Nephron progenitor cell (in vitro differentiated cells): ENCODE measurements at regions not wholly inside any gene's neighbourhood (a gene's known extent, or its start where the extent isn't known, plus 50 kb on each side); places are given as distances from the start of the nearest gene placed in this dataset.

Source experiments
- DNase-seq: peaks from one replicate; pipeline ENCODE4 v3.0.0; 2021
- H3K27ac Mint-ChIP-seq: 2 replicates; pipeline ENCODE4 v1.8.0; 2021; ENCODE audit warnings: mild to moderate bottlenecking, moderate library complexity, mixed read lengths
- H3K27me3 Mint-ChIP-seq: 2 replicates; pipeline ENCODE4 v1.8.0; 2021; ENCODE audit warnings: mild to moderate bottlenecking, low read depth, mixed read lengths; ENCODE audit not compliant: poor library complexity
- H3K36me3 Mint-ChIP-seq: 2 replicates; pipeline ENCODE4 v1.8.0; 2021; ENCODE audit warnings: low read depth, mixed read lengths
- H3K4me1 Mint-ChIP-seq: 2 replicates; pipeline ENCODE4 v1.8.0; 2021; ENCODE audit warnings: mixed read lengths
- H3K4me3 Mint-ChIP-seq: 2 replicates; pipeline ENCODE4 v1.8.0; 2021; ENCODE audit warnings: mild to moderate bottlenecking, moderate library complexity, mixed read lengths
- H3K9me3 Mint-ChIP-seq: 2 replicates; pipeline ENCODE4 v1.8.0; 2021; ENCODE audit warnings: mild to moderate bottlenecking, moderate library complexity, mixed read lengths
- TF ChIP-seq, protein P1 (sequence below): fragments of 200-600 bp; sonication (generic); IDR thresholded peaks from 2 replicates; pipeline ENCODE4 v1.5.0; 2021; ENCODE audit warnings: antibody characterized with exemption

DNA sequence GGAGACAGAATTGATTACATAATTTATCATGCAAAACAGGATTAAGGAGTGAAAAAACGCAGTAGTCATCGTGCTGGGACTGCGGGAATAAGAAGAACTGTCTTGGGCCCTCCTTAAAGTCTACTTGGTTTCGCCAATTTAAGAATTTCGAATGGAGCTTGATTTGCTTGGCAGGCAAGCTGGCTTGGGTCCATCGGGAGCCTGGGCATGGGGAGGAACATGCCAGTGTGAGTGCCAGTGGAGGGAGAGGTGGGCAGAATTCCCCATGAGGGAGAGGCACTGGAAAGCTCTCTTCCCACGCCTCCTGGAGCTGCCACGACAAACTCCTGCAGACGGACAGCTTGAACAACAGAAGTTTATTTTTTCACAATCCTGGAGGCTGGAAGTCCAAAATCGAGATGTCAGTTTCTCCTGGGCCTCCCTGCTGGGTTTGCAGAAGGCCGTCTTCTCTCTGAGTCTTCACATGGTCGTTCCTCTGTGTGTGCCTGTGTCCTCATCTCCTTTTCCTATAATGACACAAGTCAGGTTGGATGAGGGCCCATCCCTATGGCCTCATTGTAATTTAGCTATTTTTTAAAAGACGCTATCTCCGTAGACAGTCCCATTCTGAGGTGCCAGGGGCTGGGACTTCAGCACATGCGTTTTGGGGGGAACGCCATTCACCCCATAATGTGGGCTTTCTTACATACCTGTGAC, 528.7 kb upstream of the DPP6 start:
- Mint-ChIP-seq H3K27ac (no peak overlapping the region), H3K9me3 (peaks cover 88% of the 10 kb centered on the region), H3K4me3 (no peak overlapping the region), H3K36me3 (no peaks in the 10 kb centered on the region), H3K27me3 (no peaks in the 10 kb centered on the region), H3K4me1 (no peaks in the 10 kb centered on the region)
- TF ChIP-seq, protein P1, sequence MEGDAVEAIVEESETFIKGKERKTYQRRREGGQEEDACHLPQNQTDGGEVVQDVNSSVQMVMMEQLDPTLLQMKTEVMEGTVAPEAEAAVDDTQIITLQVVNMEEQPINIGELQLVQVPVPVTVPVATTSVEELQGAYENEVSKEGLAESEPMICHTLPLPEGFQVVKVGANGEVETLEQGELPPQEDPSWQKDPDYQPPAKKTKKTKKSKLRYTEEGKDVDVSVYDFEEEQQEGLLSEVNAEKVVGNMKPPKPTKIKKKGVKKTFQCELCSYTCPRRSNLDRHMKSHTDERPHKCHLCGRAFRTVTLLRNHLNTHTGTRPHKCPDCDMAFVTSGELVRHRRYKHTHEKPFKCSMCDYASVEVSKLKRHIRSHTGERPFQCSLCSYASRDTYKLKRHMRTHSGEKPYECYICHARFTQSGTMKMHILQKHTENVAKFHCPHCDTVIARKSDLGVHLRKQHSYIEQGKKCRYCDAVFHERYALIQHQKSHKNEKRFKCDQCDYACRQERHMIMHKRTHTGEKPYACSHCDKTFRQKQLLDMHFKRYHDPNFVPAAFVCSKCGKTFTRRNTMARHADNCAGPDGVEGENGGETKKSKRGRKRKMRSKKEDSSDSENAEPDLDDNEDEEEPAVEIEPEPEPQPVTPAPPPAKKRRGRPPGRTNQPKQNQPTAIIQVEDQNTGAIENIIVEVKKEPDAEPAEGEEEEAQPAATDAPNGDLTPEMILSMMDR = no peak
- no peak for DNase-seq

DNA sequence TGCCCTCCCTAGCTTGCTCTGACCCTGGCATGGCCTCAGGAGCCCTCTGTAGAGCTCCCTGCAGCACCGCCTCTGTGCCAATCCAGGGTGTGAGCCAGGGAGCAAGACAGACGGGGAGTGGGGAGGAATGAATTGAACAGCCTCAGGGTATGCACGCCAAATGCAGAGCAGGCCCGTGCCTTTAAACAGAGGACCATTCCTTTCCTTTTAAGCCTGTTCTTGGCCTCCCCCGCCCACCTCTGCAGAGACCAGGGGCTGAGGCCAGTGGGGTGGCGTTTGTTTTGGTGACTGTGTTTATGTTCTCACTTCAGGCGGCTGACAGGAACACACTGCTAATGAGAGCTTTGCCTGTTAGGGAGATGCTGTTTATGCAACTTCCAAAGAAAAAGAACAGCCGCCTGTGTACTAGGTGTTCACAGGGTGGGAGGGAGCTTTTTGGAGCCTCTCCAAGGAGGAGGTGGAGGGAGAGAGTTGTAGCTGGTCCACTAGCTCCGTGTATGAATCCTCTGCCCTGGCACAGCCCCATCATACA, 528.1 kb upstream of the DPP6 start:
- no peak for DNase-seq
- Mint-ChIP-seq H3K36me3 (no peaks in the 10 kb centered on the region), H3K9me3 (peaks cover 88% of the 10 kb centered on the region), H3K27me3 (no peaks in the 10 kb centered on the region), H3K27ac (no peak overlapping the region), H3K4me3 (no peak overlapping the region), H3K4me1 (no peaks in the 10 kb centered on the region)
- TF ChIP-seq, protein P1 = no peak

DNA sequence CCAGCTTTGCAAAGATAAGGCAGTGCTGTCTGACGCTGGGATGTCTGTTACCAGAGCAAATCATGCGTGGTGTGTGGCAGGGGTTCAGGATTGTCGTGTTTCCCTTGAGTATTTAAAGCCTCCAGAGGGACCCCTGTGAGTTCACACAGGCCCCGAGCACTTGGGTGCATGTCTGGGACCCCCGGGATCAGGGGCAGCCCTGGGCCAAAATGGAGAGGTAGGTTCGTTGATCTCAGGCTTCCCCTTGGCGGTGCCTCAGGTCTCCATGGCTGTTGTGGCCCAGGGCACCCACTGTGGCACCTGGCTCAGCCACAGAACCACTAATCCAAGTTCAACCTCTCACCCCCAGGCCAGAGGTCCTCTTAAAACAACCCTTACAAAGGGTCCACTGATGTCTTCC, 523.1 kb upstream of the DPP6 start:
- Mint-ChIP-seq H3K9me3 (peaks cover 95% of the 10 kb centered on the region), H3K4me3 (no peak overlapping the region), H3K36me3 (peaks cover 10% of the 10 kb centered on the region), H3K4me1 (no peaks in the 10 kb centered on the region), H3K27me3 (no peaks in the 10 kb centered on the region), H3K27ac (no peak overlapping the region)
- DNase-seq = no peak
- TF ChIP-seq, protein P1 = no peak

DNA sequence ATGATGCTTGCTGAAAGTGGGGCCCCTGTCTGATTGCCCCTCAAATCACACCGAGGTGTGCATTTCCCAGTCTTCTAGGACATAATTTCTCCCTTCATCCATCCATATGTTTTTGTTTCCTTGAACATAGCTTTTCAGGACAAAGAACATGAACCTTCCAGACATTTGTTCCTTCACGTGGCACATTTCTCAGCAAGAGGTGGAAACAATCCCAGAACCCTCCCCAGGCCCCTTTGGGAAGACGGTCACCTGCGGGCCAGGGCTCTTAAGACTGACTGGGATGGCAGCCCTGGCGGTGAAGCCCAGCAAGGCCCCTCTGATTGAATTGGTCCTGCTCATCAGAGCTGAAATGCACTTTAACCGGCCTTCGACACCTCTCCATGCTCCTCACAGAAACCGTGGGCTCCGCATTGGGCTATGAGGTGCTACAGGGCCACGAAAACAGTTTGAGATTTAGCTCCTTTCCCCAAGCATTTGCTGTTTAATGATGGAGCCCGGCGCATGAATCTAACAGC, 522.5 kb upstream of the DPP6 start:
- Mint-ChIP-seq H3K9me3 (peaks cover 93% of the 10 kb centered on the region), H3K4me3 (no peak overlapping the region), H3K27ac (no peak overlapping the region), H3K36me3 (peaks cover 10% of the 10 kb centered on the region), H3K27me3 (no peaks in the 10 kb centered on the region), H3K4me1 (no peaks in the 10 kb centered on the region)
- DNase-seq = no peak
- TF ChIP-seq, protein P1 = no peak

DNA sequence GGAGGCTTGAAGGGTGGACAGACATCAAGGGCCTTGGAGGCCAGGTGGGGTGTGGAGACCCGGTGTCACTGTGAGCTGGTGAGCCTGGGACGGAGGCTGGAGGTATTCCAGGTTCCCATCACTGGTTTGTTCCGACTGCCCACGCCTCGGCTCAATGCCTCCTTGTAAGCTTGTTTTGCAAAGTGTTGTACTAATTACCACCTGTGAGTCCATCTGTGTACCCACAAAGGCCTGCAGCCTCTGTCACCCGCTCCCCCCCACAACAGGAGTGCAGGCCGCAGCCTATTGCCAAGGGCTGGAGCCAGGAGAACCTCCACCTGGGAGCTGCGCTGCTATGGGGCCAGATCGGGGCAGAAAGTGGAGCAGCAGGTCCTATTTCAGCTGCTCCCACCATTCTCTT, 521.8 kb upstream of the DPP6 start:
- H3K4me1 Mint-ChIP-seq = no peaks in the 10 kb centered on the region
- H3K36me3 Mint-ChIP-seq = peaks cover 10% of the 10 kb centered on the region
- H3K9me3 Mint-ChIP-seq = peaks cover 93% of the 10 kb centered on the region
- TF ChIP-seq, protein P1 = no peak
- H3K27me3 Mint-ChIP-seq = no peaks in the 10 kb centered on the region
- H3K27ac Mint-ChIP-seq = no peak overlapping the region
- DNase-seq = no peak
- no peak overlapping the region for H3K4me3 Mint-ChIP-seq

DNA sequence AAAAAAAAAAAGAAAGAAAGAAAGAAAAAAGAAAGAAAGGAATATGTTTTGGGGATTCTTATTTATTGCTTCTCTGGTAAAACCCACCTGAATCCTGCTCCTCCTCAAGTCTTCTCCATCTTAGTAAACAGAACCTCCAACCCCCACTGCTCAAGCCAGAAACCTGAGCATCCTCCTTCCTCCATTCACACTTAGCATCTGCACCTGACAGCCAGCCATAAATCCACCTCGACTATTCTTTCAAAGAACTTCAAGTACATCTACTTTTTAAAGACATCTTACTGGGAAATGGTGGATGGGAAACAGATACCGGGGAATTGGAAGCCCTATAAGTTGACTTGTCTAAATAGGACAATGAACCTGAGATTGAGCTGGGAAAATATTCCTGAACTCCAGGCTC, 519.9 kb upstream of the DPP6 start:
- H3K27ac Mint-ChIP-seq = no peak overlapping the region
- H3K27me3 Mint-ChIP-seq = no peaks in the 10 kb centered on the region
- H3K36me3 Mint-ChIP-seq = peaks cover 10% of the 10 kb centered on the region
- no peak for DNase-seq
- TF ChIP-seq, protein P1 = no peak
- no peak overlapping the region for H3K4me3 Mint-ChIP-seq
- peaks cover 95% of the 10 kb centered on the region for H3K9me3 Mint-ChIP-seq
- H3K4me1 Mint-ChIP-seq = no peaks in the 10 kb centered on the region
